ACHN (cell line): ENCODE measurements at regions not wholly inside any gene's neighbourhood (a gene's known extent, or its start where the extent isn't known, plus 50 kb on each side); places are given as distances from the start of the nearest gene placed in this dataset.

Source experiments
- DNase-seq: peaks from one replicate; pipeline ENCODE4 v3.0.0-alpha.2; 2015
- in situ Hi-C: cut with HindIII; loops from 2 replicates; pipeline ENCODE4 v1.10.0; 2017; ENCODE audit warnings: low sequenced_read_pairs, low pct_ligation_motif_present, low pct_unique_long_range_greater_than_20kb

GRCh38 chr2:180057706-180058412 is 50.8 kb upstream of the CWC22 start:
- in situ Hi-C loops = no loop called here
- DNase-seq = no peak
